ENCODE measurements at regions not wholly inside any gene's neighbourhood (a gene's known extent, or its start where the extent isn't known, plus 50 kb on each side); places are given as distances from the start of the nearest gene placed in this dataset.
A peak's percentile ranks its signal among the peaks of the same experiment; 100 is the strongest.

- Histone ChIP-seq H2AFZ (ENCODE audit: low read depth) (peak overlapping the region; percentile 69), H3K9ac (no peak overlapping the region)
- 8% methylated on average over 10 of the region's 10 CpGs for WGBS (ENCODE audit: low lambda C conversion rate)
Measured at GRCh38 chr6:19465256-19465655, 371.9 kb upstream of the ID4 start.

GRCh38 chr6:19465760-19466159, 371.4 kb upstream of the ID4 start:
- Histone ChIP-seq H3K4me1 (ENCODE audit: control insufficient read depth in 1 of 2, insufficient read depth in 2 of 2, low read depth in 1 of 2, low read length in 1 of 2) (no peaks in the 10 kb centered on the region), H3K4me2 (peak overlapping the region; percentile 40; the same call in 1 of the 2 replicates), H3K36me3 (replicated peaks in 1 of 2; ENCODE audit: control insufficient read depth in 1 of 2, insufficient read depth in 2 of 2, low read length in 1 of 2) (no peaks in the 10 kb centered on the region), H4K20me1 (ENCODE audit: insufficient read depth) (no peaks in the 10 kb centered on the region), H3K27me3 (ENCODE audit: insufficient read depth) (no peaks in the 10 kb centered on the region), H3K9me3 (no peaks in the 10 kb centered on the region), H2AFZ (ENCODE audit: low read depth) (peak overlapping the region; percentile 69), H3K9ac (no peak overlapping the region), H3K4me3 (ENCODE audit: low read depth in 2 of 2, low read length in 1 of 2) (no peak overlapping the region), H3K79me2 (ENCODE audit: insufficient read depth) (no peaks in the 10 kb centered on the region), H3F3A (replicated peaks; ENCODE audit: insufficient read depth) (no peaks in the 10 kb centered on the region), H3K27ac (ENCODE audit: low read depth in 2 of 2, low read length in 1 of 2) (peak overlapping the region in 1 of 2 experiments; percentile 40; a peak in 1 of 4 replicates), H3K9me2 (no peaks in the 10 kb centered on the region)
- 4% methylated on average over 3 of the region's 3 CpGs for WGBS (ENCODE audit: low lambda C conversion rate)
- ChIA-PET POLR2A (no interaction called here), CTCF (no interaction called here)
- TF ChIP-seq RAD21 (IDR thresholded peaks at IDR 0.05; ENCODE audit: low read length) (no peak), ZBTB33 (IDR thresholded peaks at IDR 0.05; ENCODE audit: borderline replicate concordance, low read depth) (no peak), SIN3A (IDR thresholded peaks at IDR 0.05; ENCODE audit: borderline replicate concordance, low read depth, low read length) (no peak), SMC3 (IDR thresholded peaks at IDR 0.05; ENCODE audit: low read depth, low read length) (no peak), USF2 (IDR thresholded peaks at IDR 0.05; ENCODE audit: borderline replicate concordance, low read depth, low read length) (no peak), FOXM1 (IDR thresholded peaks at IDR 0.05; ENCODE audit: low read depth) (no peak), CHD2 (IDR thresholded peaks at IDR 0.05; ENCODE audit: low read length, partially characterized antibody) (no peak), GATA2 (CRISPR knock-in tag; IDR thresholded peaks at IDR 0.05) (no peak), TEAD4 (IDR thresholded peaks at IDR 0.05; ENCODE audit: borderline replicate concordance, insufficient read depth) (no peak), PBX3 (IDR thresholded peaks at IDR 0.05) (no peak), NRF1 (IDR thresholded peaks at IDR 0.05; ENCODE audit: low read depth, low read length) (no peak), TAF1 (IDR thresholded peaks at IDR 0.05; ENCODE audit: borderline replicate concordance, low read depth, low read length) (no peak), FOSL2 (IDR thresholded peaks at IDR 0.05; ENCODE audit: borderline replicate concordance, low read depth) (no peak), POLR2AphosphoS5 (IDR thresholded peaks at IDR 0.05; ENCODE audit: low read depth, low read length) (no peak)
- DNase-seq, result no peak

More at GRCh38 chr6:19465256-19465655, 371.9 kb upstream of the ID4 start:
- Histone ChIP-seq H3K79me2 (ENCODE audit: insufficient read depth) (no peaks in the 10 kb centered on the region), H3K27ac (ENCODE audit: low read depth in 2 of 2, low read length in 1 of 2) (peak overlapping the region in 1 of 2 experiments; percentile 40; a peak in 1 of 4 replicates), H3K9me3 (no peaks in the 10 kb centered on the region), H3K36me3 (replicated peaks in 1 of 2; ENCODE audit: control insufficient read depth in 1 of 2, insufficient read depth in 2 of 2, low read length in 1 of 2) (no peaks in the 10 kb centered on the region), H3K9me2 (no peaks in the 10 kb centered on the region), H3K4me1 (ENCODE audit: control insufficient read depth in 1 of 2, insufficient read depth in 2 of 2, low read depth in 1 of 2, low read length in 1 of 2) (no peaks in the 10 kb centered on the region), H3K27me3 (ENCODE audit: insufficient read depth) (no peaks in the 10 kb centered on the region), H4K20me1 (ENCODE audit: insufficient read depth) (no peaks in the 10 kb centered on the region), H3F3A (replicated peaks; ENCODE audit: insufficient read depth) (no peaks in the 10 kb centered on the region), H3K4me3 (ENCODE audit: low read depth in 2 of 2, low read length in 1 of 2) (no peak overlapping the region), H3K4me2 (peak overlapping the region; percentile 40; the same call in 1 of the 2 replicates)
- DNase-seq, result no peak
- ChIA-PET POLR2A (no interaction called here), CTCF (no interaction called here)
- TF ChIP-seq IRF3 (IDR thresholded peaks at IDR 0.05; ENCODE audit: low read depth, low read length) (no peak), MXI1 (IDR thresholded peaks at IDR 0.05; ENCODE audit: low read depth, low read length) (no peak), FOXJ3 (CRISPR knock-in tag; IDR thresholded peaks at IDR 0.05) (no peak), EZH2phosphoT487 (IDR thresholded peaks at IDR 0.05; ENCODE audit: borderline replicate concordance, low read depth) (no peak), SMC3 (IDR thresholded peaks at IDR 0.05; ENCODE audit: low read depth, low read length) (no peak), FOSL2 (IDR thresholded peaks at IDR 0.05; ENCODE audit: borderline replicate concordance, low read depth) (no peak), RCOR1 (IDR thresholded peaks at IDR 0.05; ENCODE audit: low read length) (no peak), MEF2A (IDR thresholded peaks at IDR 0.05; ENCODE audit: borderline replicate concordance, low read depth) (no peak), GABPA (IDR thresholded peaks at IDR 0.05; ENCODE audit: low read depth) (no peak), EP300 (IDR thresholded peaks at IDR 0.05; ENCODE audit: borderline replicate concordance in 1 of 2, low read depth in 1 of 2, low read length in 1 of 2) (no peak), NRF1 (IDR thresholded peaks at IDR 0.05; ENCODE audit: low read depth, low read length) (no peak), RFX5 (IDR thresholded peaks at IDR 0.05; ENCODE audit: low read length) (no peak)
